ENCODE measurements at regions not wholly inside any gene's neighbourhood (a gene's known extent, or its start where the extent isn't known, plus 50 kb on each side); places are given as distances from the start of the nearest gene placed in this dataset.
"Not testable (repeated sequence)": the region's sequence is repeated elsewhere in the genome, so short reads cannot be mapped to it uniquely, and the experiment has no call there.

DNA sequence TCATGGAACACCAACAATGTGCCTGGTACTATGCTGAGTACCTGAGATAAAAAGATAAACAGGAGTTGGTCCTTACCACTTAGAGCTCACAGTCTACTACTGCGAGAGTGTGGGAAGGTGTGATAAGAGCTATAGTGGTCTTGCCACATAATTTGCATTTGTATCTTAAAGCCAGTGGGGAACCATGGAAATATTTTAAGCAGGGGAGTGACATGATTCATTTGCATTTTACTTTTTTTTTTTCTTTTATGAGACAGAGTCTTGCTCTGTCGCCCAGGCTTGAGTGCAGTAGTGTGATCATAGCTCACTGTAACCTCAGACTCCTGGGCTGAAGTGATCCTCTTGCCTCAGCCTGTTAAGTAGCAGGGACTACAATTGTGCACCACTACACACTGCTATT is 54.2 kb upstream of the FAM72C start:
- DNase-seq (ENCODE audit: low read depth in 2 of 2) = not testable (repeated sequence)

DNA sequence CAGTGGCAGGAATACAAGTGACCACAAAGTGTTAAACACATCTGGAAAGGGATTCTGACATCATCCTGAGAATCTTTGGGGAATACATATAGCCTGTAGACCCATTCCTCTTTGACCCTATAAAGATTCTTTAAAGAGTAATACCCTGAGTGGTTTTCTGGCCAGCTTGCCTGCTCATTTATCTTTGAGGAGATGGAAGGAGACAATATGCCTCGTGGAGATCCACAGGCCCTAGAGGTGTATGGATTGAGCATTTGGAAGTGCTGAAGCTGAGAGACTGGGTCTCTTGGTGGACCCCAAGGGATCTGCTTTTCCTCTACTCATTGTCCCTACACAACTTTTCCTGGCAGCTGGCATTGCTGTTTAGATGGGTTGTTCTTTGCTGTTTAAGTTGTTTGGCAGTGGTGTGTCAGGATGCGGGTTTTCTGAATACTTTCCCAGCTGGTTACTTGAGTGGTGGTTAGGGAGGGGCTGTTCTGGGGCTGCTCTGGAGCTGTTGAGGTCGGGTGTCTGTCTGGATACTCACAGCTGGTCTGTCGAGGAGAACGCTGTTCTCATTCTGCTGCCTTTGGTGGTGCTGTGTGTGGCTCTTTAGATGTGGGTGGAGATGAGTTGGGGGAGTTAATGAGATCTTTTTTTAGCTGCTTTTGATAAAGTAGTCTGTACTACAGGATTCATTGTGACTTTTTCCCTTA is 50.1 kb upstream of the FAM72C start:
- not testable (repeated sequence) for DNase-seq (ENCODE audit: low read depth in 2 of 2)
